ENCODE measurements at regions not wholly inside any gene's neighbourhood (a gene's known extent, or its start where the extent isn't known, plus 50 kb on each side); places are given as distances from the start of the nearest gene placed in this dataset.

GRCh38 chr3:178072391-178073305 lies 463.6 kb upstream of the KCNMB2 start:
- TF ChIP-seq, protein P1, sequence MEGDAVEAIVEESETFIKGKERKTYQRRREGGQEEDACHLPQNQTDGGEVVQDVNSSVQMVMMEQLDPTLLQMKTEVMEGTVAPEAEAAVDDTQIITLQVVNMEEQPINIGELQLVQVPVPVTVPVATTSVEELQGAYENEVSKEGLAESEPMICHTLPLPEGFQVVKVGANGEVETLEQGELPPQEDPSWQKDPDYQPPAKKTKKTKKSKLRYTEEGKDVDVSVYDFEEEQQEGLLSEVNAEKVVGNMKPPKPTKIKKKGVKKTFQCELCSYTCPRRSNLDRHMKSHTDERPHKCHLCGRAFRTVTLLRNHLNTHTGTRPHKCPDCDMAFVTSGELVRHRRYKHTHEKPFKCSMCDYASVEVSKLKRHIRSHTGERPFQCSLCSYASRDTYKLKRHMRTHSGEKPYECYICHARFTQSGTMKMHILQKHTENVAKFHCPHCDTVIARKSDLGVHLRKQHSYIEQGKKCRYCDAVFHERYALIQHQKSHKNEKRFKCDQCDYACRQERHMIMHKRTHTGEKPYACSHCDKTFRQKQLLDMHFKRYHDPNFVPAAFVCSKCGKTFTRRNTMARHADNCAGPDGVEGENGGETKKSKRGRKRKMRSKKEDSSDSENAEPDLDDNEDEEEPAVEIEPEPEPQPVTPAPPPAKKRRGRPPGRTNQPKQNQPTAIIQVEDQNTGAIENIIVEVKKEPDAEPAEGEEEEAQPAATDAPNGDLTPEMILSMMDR (IDR thresholded peaks at IDR 0.05; ENCODE audit: low read depth, low read length): no peak
- H3K4me3 ChIP-seq (ENCODE audit: low read depth, low read length): no peak overlapping the region
- in situ Hi-C loops (cut with HindIII; ENCODE audit: low sequenced_read_pairs): no loop called here
- DNase-seq (ENCODE audit: low read depth, low spot score): no peak

GRCh38 chr3:178073366-178073765 lies 462.9 kb upstream of the KCNMB2 start:
- no peak for DNase-seq (ENCODE audit: low read depth, low spot score)
- in situ Hi-C loops (cut with HindIII; ENCODE audit: low sequenced_read_pairs): no loop called here
- TF ChIP-seq, protein P1 (IDR thresholded peaks at IDR 0.05; ENCODE audit: low read depth, low read length): no peak
- H3K4me3 ChIP-seq (ENCODE audit: low read depth, low read length): no peak overlapping the region

DNA sequence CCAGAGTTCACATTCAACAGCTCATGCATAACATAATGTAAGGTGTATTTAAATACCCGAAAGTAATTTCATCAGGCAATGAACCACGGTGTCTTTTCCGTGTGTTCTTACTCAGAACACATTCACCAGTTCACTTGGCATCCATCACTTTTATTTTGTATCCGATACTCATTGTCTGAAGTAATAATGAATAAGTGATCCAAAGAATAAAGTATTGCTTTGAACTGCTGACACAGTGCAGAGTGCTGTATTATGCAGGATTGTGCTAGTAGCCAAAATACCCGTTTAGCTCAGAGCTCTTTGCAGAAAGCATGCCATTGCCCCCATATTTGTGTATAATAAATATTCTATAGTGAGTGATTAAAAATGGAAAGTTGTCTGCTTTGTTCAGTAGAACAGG lies 460.9 kb upstream of the KCNMB2 start:
- DNase-seq (ENCODE audit: low read depth, low spot score): no peak
- TF ChIP-seq, protein P1 (IDR thresholded peaks at IDR 0.05; ENCODE audit: low read depth, low read length): no peak
- in situ Hi-C loops (cut with HindIII; ENCODE audit: low sequenced_read_pairs): no loop called here
- H3K4me3 ChIP-seq (ENCODE audit: low read depth, low read length): no peak overlapping the region

- in situ Hi-C loops (cut with HindIII; ENCODE audit: low sequenced_read_pairs): no loop called here
- H3K4me3 ChIP-seq (ENCODE audit: low read depth, low read length): no peak overlapping the region
- TF ChIP-seq, protein P1 (IDR thresholded peaks at IDR 0.05; ENCODE audit: low read depth, low read length): no peak
- peak; percentile 73 for DNase-seq (ENCODE audit: low read depth, low spot score)
Measured at GRCh38 chr3:178078953-178079352, 457.3 kb upstream of the KCNMB2 start.

DNA sequence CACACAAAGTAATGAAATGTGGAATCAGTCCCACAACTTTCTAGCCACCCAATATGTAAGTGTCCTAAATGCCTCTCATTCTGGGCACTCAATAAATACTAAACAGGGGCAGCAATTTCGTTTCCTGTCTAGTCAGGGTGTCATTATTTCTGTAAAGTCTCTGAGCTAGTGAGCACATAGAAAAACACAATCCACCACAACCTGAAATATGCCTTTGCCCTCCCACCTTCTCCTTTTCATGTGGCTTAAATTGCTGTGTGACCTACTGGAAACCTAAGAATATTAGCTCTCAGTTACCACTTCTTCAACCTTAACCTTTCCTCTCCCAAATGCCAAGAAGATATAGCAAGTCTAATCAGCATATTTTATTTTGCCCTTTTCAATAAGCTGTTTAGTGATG lies 456.3 kb upstream of the KCNMB2 start:
- H3K4me3 ChIP-seq (ENCODE audit: low read depth, low read length): no peak overlapping the region
- peak; percentile 40 for DNase-seq (ENCODE audit: low read depth, low spot score)
- in situ Hi-C loops (cut with HindIII; ENCODE audit: low sequenced_read_pairs): no loop called here
- TF ChIP-seq, protein P1 (IDR thresholded peaks at IDR 0.05; ENCODE audit: low read depth, low read length): no peak

- H3K4me3 ChIP-seq (ENCODE audit: low read depth, low read length): no peak overlapping the region
- no peak for DNase-seq (ENCODE audit: low read depth, low spot score)
- TF ChIP-seq, protein P1 (IDR thresholded peaks at IDR 0.05; ENCODE audit: low read depth, low read length): no peak
- in situ Hi-C loops (cut with HindIII; ENCODE audit: low sequenced_read_pairs): no loop called here
Measured at GRCh38 chr3:178082326-178082906, 453.8 kb upstream of the KCNMB2 start.

Data from astrocyte of the spinal cord (primary cell).